Fibroblast of mammary gland (primary cell): ENCODE measurements at regions not wholly inside any gene's neighbourhood (a gene's known extent, or its start where the extent isn't known, plus 50 kb on each side); places are given as distances from the start of the nearest gene placed in this dataset.

Experiments used
- DNase-seq: peaks from one replicate; pipeline ENCODE4 v3.0.0-alpha.2; 2010; ENCODE audit warnings: low read depth
- H3K4me3 ChIP-seq: 2 replicates; pipeline ENCODE4 v1.5.1; 2011; ENCODE audit warnings: low read depth, mild to moderate bottlenecking, low read length, moderate library complexity; ENCODE audit not compliant: control insufficient read depth
- TF ChIP-seq, protein P1 (sequence below): conservative IDR thresholded peaks from 2 replicates; pipeline ENCODE4 v1.5.1; 2011; ENCODE audit warnings: low read depth, low read length, inconsistent platforms; ENCODE audit not compliant: control insufficient read depth, insufficient read depth

DNA sequence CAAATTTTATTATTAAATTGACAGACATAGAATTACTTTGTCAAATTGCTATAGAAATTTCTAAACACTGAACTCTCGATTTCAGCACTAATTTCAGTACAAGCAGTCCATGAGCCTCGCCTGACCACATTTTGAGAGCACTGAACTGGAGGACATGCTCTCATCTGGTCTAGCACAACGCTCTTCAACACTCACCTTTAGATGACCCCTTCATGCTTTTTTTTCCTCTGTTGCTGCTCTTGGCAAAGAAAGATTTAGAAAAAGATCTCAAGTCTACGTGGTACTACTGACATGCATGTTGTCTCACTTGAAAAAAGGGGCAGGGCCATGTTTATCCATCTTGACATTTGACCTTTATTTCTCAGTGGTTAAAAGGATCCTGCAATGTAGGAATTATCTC lies 981.5 kb downstream of the DIAPH3 start:
- DNase-seq, result no peak
- TF ChIP-seq, protein P1, sequence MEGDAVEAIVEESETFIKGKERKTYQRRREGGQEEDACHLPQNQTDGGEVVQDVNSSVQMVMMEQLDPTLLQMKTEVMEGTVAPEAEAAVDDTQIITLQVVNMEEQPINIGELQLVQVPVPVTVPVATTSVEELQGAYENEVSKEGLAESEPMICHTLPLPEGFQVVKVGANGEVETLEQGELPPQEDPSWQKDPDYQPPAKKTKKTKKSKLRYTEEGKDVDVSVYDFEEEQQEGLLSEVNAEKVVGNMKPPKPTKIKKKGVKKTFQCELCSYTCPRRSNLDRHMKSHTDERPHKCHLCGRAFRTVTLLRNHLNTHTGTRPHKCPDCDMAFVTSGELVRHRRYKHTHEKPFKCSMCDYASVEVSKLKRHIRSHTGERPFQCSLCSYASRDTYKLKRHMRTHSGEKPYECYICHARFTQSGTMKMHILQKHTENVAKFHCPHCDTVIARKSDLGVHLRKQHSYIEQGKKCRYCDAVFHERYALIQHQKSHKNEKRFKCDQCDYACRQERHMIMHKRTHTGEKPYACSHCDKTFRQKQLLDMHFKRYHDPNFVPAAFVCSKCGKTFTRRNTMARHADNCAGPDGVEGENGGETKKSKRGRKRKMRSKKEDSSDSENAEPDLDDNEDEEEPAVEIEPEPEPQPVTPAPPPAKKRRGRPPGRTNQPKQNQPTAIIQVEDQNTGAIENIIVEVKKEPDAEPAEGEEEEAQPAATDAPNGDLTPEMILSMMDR, result no peak
- H3K4me3 ChIP-seq, result no peak overlapping the region

DNA sequence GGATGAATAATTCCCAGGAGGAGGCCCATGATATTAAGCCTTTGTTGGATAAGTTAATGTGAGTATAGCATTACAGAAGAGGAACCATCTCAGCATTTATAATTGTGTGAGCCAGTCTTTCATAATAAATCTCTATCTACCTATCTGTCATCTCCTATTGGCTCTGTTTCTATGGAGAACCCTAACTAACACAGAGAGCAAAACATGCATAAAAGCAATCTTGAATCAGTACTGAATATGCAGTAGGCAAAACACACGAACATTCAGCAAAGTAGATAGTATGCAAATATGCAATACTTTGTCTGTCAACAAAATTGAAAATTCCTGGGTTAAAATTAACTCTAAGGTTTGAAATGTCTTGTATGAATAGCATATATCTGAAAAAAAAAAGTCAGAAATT lies 966.3 kb downstream of the DIAPH3 start:
- DNase-seq, result no peak
- TF ChIP-seq, protein P1, result no peak
- no peak overlapping the region for H3K4me3 ChIP-seq

DNA sequence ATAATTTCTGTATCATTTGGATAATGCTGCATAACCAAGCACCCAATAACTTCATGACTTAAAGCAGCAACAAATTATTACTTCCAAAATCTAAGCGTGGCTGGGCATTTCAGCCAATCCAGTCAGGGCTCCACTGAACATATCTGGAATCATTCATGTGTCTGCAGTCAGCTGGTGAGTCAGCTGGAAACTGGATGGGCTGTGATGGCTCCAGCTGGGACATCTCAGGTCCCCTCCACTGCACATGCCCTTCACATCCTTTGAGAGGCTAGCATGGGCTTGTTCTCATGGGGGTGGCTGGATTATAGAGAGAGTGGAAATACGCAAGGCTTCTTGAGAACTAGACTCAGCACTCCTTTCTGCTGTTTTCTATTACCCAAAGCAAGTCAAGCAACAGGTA lies 961.9 kb downstream of the DIAPH3 start:
- no peak for DNase-seq
- TF ChIP-seq, protein P1, result no peak
- H3K4me3 ChIP-seq, result no peak overlapping the region

DNA sequence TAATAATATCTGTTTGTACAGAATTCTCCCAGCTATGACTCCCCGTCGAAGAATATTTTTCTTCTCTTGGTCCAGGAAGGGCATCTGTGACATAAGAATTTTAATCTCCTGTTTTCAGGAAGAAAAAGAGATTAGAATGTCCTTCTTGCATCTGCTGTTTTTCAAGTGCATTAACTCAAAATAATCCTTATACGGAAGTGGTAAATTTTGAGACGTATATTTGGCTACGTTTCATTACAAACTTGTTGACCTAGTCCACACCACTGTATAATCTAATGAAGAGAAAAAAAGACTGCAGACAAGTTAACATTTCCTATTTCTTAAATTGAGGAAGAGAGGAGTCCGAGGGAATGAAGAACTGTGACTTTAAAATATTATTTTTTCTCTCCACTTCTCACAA lies 959.9 kb downstream of the DIAPH3 start:
- no peak overlapping the region for H3K4me3 ChIP-seq
- TF ChIP-seq, protein P1, result no peak
- no peak for DNase-seq

DNA sequence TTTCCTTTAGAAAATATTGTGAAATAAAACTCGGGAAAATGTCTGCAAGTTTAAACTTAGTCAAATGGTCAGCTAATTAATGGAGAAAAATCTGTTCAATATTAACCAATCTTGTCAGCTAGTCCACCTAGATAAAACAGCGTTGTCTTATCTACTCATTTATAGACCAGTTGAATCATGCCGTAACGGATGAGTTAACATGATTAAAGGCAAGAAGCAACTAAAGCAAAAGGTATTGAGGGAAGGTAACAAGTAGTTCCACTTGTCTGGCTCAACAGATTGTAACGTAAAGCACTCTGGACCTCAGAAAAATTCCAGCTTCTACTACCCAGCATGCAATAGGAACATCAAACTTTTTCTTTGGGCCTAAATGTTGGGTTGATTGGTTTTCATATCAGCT lies 958.2 kb downstream of the DIAPH3 start:
- no peak for DNase-seq
- TF ChIP-seq, protein P1, result no peak
- H3K4me3 ChIP-seq, result no peak overlapping the region

DNA sequence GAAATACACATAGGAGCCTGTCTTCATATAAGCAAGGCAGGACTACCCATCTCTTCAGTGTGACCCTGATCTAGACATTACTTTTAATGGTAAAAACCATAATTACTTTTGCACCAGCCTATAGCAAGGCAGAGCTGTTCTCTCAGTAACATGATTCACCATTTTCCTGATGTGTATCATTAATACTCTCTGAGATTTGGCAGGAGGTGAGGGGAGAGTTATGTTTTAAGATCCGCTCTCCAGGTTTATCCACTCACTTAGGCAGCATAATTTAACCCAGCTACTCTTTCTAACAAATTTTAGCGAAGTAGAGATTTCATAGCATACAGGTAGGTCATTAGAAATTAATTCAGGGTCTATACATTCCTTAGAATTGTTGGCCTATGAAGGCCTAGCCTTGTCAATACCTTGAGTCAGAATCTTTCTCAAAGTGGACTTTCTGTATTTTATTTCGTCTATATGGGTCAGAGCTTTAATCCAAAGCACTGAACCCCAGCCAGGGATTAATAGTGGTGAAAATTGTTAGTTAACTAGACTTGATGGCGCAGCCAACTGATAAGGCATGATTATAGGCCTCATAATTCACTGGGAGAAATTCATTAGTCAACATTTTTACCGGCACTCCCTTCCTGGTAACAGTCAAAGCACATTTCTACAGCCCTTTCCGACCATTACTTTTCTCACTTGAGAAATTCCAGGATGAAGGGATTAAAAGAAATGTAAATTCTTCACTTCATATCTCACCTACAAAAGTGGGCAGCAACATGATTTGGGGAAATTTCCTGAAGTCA lies 955.1 kb downstream of the DIAPH3 start:
- TF ChIP-seq, protein P1, result no peak
- no peak overlapping the region for H3K4me3 ChIP-seq
- DNase-seq, result no peak
